Inflammatory macrophage treated with lipopolysaccharide for 4 hours (primary cell): ENCODE measurements at regions not wholly inside any gene's neighbourhood (a gene's known extent, or its start where the extent isn't known, plus 50 kb on each side); places are given as distances from the start of the nearest gene placed in this dataset.

Experiments
- DNase-seq: peaks from one replicate; pipeline ENCODE4 v3.0.0-alpha.2; 2020

GRCh38 chr5:73338256-73339050 lies 110.1 kb downstream of the FOXD1 start:
- DNase-seq: no peak

- DNase-seq: no peak
Measured at GRCh38 chr5:73337586-73338255, 110.9 kb downstream of the FOXD1 start.

- no peak for DNase-seq
Measured at GRCh38 chr5:73336366-73336765, 112.2 kb downstream of the FOXD1 start.

- DNase-seq: no peak
Measured at GRCh38 chr5:73333944-73334703, 114.5 kb downstream of the FOXD1 start.

GRCh38 chr5:73330613-73331012 lies 118.0 kb downstream of the FOXD1 start:
- no peak for DNase-seq

GRCh38 chr5:73328640-73329039 lies 119.9 kb downstream of the FOXD1 start:
- peak; percentile 41 for DNase-seq

GRCh38 chr5:73327908-73328455 lies 120.6 kb downstream of the FOXD1 start:
- peak; percentile 7 for DNase-seq

GRCh38 chr5:73325546-73325945 lies 123.0 kb downstream of the FOXD1 start:
- DNase-seq: no peak

GRCh38 chr5:73323466-73323865 lies 125.1 kb downstream of the FOXD1 start:
- no peak for DNase-seq

GRCh38 chr5:73322437-73323076 lies 126.0 kb downstream of the FOXD1 start:
- no peak for DNase-seq

- DNase-seq: no peak
Measured at GRCh38 chr5:73321757-73322436, 126.7 kb downstream of the FOXD1 start.

GRCh38 chr5:73319036-73319435 lies 129.5 kb downstream of the FOXD1 start:
- DNase-seq: no peak

- DNase-seq: no peak
Measured at GRCh38 chr5:73318308-73318719, 130.3 kb downstream of the FOXD1 start.

GRCh38 chr5:73317523-73317922 lies 131.1 kb downstream of the FOXD1 start:
- DNase-seq: no peak

GRCh38 chr5:73314395-73315257 lies 134.0 kb downstream of the FOXD1 start:
- DNase-seq: peak; percentile 14

- DNase-seq: no peak
Measured at GRCh38 chr5:73312872-73313510, 135.6 kb downstream of the FOXD1 start.

- no peak for DNase-seq
Measured at GRCh38 chr5:73312146-73312871, 136.3 kb downstream of the FOXD1 start.

GRCh38 chr5:73311291-73312110 lies 137.1 kb downstream of the FOXD1 start:
- DNase-seq: no peak
